SHP77 treated with DMSO at 0.1 percent for 48 hours (cell line): ENCODE measurements at regions not wholly inside any gene's neighbourhood (a gene's known extent, or its start where the extent isn't known, plus 50 kb on each side); places are given as distances from the start of the nearest gene placed in this dataset.
A peak's percentile ranks its signal among the peaks of the same experiment; 100 is the strongest.

ENCODE experiments used
- DNase-seq: peaks from one replicate; lab custom pipeline; 2025; lab: John Stamatoyannopoulos, UW

DNA sequence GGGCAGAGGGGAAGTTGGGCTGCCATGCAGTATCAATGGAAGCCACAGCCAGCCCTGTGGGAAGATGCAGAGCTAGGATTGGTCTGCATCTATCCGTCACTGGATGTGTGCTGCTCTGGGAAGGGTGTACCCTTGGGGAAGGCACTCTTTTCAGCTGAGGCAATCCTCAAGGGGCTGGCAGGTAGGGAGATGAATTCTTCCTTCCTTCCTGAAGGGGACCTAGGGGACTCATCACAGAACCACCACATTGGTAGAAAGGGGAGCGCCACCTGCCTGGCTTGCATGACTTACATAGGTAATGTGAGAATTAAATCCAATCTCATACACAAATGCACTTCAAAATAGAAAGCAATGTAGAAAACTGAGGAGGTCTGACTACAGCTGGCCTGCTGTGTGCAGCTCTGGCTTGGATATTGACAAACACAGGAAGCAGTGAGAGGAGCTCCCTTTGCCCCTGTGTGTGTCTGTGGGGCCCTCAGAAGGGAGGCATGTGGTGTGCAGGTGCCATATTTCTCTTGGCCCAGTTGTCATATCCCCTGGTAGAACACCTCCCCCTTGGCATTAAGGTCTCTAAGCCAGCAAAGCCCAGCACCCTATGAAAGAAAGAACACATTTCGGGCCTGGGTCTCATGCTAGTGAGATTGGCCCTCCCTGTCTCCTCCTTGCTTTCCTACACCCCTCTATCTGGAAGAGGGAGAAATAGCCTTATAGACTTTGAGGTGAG lies 260.3 kb upstream of the MOCS1 start:
- no peak for DNase-seq

DNA sequence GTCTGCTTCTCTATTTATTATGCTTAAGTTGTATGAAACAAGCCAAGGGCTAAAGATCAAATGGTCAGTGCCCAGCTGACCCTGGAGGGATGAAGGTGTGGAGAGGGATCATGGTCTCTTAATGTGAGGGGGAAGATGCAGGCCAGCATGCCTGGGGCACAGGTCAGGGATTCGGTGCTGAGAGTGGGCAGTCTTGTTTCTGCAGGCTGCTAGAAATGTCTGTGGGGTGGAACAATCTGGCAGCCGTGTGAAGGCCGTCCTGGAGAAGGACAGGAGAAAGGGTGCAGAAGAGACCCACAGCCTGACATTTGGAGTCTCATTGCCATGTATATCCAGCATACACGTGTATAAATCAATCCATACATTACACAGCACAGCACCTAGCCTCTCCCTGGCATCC lies 258.3 kb upstream of the MOCS1 start:
- no peak for DNase-seq

DNA sequence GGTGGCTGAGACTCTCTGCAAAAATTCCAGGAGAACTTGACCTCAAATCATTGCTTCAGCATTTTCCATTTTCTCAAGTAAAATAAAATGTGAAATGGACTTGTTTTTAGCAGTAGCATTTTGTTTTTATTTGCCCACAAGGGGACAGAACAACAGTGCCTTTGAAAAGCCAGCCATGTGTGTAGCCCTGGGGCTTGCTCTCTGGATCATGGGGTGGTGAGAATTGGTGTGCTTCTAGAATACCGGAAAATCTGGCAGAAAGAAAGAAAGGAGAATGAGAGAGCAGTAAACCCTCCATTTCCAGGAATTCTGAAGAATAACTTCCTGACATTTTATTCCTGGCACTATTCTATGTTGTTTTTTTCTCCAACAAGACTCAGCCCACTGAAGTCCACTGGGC lies 254.7 kb upstream of the MOCS1 start:
- no peak for DNase-seq

DNA sequence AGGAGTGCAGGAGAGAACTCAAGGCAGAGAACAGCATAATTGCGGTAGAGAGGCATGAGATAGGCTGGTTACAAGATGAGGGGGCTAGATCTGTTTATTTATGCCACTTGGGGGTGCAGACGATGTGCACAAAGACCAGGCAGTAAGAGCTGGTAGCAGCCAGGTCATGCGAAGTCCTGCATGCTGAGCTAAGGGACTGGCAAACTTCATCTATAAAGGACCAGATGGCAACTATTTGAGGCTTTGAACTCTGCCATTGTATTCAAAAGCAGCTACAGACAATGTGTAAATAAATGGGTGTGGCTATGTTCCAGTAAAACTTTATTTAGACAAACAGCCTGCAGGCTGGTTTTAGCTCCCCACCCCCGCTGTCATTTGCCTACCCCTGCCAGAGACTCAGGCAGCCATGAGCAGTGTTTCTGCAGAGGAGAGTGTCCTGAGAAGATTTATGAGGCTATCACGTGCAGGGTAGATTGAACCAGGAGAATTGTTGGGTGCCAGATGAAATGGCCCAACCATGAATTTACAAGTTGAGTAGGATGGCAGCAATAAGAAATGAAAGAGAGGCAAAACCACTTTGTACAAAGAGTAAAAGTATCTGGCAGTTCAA lies 253.4 kb upstream of the MOCS1 start:
- no peak for DNase-seq

DNA sequence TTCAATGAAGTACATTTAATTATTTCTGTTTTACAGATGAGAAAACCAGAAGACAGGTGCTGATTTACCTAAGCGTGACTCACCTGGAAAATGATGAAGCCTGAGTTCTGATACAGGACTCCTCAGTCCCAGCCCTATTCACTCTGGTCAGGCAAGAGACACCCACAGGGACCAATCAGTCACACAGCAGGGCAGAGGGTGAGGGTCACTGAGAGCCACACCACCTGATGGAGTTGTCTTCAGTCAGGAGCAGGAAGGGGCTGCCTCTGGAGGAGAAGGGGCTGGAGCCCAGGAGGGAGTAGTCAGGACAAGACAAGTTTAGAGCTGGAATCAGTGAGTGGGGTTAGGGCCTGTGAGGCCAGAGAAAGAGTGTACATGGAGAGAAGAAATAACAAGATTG lies 251.2 kb upstream of the MOCS1 start:
- DNase-seq: no peak

DNA sequence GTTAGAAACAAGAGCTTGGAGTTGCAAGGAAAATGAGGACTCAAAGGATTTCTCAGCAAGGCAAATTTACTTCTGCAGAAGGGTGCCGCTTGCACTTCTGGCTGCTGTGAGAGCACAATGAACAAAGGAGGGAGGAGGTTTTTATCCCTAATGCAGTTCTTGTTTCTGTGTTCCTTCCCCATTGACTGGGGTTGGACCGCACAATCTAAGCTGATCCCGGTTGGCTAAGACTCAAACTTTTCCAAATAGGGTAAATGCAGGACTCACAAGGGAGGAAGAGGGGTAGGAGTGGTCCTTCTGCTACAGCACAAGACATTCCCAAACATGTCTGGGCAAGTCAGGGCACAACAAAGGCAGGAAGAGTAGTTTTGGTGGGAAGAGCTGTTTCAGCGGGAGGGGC lies 249.6 kb upstream of the MOCS1 start:
- DNase-seq: no peak

DNA sequence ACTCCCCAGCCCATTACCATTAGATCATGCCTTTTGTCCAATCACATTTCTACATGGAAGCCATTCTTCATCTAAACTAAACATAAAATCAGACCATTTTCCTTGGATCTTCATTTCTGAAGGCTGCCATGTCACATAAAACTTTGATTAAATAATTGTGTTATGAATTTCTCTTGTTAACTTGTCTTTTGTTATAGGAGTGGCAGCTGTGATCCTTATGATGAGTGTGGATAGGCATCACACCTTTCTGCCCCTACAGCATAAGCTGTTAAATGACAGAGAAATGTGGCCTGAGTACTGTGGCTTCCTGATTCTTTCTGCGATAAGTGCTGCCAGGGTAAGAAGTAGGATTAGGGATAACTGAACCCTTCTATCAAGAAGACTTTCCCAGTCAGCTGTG lies 247.1 kb upstream of the MOCS1 start:
- no peak for DNase-seq

DNA sequence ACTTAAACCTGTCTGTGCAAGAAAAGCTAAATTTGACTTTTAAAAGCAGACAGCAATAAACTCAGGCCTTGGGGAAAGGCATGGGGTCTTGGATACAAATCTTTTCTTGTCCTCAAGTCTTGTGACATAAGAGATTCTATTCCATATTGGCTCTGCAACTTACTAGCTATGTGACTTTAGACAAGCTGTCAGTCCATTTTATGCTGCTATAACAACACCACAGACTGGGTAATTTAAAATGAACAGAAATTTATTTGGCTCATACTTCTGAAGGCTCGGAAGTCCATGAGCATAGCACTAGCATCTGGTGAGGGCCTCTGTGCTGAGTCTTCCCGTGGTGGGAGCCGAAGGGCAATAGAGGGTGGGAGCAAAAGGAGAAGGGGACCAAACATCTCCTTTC lies 246.0 kb upstream of the MOCS1 start:
- DNase-seq: no peak

DNA sequence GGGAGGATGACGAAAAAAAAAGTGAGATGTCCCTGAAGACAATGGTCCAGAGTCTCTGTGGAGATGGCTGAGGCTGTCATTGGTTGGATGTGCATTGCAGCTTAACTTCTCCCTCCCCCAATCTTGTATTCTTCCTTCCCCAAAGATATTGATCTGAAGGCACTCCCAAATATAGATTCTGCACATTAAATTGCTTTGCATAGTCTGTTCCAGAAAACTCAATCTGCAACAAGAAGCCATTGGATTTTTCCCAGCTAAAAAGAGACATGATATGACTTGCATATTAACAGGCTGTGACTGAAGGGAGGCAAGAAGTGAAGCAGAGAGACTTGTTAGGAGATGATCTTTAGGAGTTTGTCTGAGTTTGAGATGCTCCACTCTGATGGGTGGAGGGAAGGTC lies 245.2 kb upstream of the MOCS1 start:
- DNase-seq: no peak

DNA sequence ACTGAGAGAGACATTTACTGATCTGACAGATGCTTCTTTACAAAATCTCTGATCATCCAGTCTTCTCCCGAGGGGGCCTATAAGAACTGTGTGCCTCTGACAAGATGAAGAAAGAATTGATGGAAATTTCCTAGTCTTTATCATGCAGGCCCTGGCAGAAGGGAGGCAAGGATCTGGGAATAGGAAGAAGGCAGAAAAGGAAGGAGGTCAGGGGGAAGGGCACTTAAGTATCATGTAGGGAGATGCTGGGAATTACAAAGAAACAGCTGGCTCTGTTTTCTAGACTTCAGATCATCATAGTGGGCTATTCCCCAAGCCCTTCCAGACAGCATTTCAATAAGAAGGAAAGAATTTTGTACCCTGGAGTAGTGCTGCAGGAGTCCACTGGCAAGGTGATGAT lies 243.3 kb upstream of the MOCS1 start:
- no peak for DNase-seq

DNA sequence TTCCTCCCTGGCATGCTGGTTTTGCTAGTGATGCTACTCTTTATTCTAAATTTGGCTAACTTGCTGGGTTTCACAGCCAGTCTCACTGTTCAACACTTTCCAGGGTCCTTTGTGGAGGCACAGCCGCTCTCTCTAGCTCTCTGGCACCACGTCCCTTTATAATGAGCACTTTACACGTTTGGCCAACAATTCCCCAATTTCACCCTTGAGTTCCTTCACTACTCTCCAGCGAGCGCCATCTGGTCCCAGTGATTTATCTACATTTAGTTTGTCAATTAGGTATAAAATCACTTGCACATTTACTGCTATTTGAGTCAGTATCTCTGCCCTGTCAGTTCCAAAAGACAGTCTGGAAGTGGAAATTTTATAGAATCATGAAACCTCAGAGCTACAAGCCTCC lies 241.9 kb upstream of the MOCS1 start:
- DNase-seq: no peak

DNA sequence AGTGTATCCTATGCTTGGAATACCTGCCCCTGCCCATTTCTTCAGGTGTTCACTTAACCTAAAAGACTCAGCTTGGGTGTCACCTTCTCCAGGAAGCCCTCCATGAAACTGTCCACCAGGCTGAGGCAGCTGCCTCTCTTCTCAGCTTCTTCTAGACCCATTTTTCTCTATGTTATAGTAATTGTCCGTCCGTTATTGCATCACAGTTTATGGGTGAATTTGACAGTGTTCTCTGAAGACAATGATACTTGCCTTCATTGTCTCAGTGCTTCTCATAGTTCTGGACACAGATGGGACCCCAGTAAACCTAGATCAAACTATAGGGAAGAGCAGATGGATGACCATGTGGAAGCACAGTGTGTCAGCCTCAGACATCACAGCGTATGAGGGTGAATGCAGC lies 238.0 kb upstream of the MOCS1 start:
- DNase-seq: no peak

DNA sequence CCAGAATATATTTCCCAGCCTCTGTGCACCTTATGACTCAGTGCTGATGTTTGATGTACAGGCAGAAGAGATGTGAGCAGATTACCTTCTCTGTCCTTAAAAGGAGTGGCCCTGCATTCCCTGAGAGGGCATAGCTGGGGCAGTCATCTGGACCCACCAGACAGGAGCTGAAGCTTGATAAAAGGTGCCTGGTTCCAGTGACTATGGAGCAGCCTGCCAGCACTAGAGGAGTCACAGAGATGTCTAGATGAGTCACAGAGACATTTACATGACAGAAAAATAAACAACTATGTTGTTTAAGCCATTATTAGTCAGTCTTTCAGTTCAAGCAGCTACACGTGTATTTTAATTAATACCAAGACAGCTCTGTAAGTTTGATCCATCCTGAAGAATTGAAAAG lies 237.1 kb upstream of the MOCS1 start:
- DNase-seq: no peak

DNA sequence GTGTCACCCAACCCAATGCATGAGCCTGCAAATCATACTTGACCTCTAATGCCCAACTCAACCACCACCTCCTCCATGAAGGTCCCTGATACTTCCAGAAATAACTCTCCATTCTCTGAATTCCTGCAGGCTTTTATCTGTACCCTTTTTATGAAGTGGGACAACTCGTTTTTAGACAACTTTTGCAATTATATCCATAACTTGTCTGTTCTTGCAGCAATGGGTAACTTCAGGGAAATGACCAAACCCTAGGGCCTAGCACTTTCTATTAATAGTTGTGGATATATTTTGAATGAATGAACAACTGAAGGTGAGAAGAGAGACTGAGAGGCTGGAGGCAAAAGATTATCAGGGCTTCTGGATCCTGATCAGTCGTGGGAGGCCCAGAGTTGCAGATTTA lies 236.6 kb upstream of the MOCS1 start:
- no peak for DNase-seq

DNA sequence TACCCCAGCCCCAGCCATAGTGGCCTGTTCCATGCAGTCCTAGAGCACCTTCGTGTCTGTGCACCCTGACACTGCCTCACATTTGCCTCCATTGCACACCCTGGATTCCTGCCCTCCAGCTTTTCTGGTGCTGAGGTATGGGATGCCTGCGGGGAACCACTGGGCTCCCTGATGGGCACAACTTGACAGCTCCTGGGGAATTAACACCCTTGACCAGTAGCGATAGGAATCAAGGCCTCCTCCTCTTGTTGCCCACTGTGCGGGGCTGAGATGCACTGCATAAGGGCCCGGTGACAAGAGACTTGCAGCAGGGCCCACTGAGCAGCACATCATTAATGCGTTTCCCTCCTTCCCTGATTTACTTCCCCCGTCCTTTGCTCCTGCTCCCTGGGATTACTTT lies 235.6 kb upstream of the MOCS1 start:
- DNase-seq: no peak

DNA sequence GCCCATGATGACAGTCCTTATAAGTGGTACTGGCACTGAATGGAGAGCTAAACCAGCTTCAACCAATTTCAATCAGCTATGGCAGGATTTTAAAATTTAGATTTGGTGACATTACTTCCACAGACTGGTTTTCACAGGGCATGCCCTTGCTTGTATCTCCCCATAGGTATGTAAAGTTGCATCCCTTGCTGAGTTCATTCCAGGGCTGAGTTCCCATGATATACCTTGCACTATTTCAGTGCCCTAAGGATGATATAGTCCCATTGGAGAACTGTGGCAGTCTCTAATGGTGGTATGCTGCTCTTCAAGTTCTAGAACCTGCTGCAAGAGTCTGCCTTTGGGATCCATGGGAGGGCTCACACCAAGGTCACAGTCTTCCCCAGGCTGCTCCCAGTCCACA lies 232.7 kb upstream of the MOCS1 start:
- DNase-seq: no peak

DNA sequence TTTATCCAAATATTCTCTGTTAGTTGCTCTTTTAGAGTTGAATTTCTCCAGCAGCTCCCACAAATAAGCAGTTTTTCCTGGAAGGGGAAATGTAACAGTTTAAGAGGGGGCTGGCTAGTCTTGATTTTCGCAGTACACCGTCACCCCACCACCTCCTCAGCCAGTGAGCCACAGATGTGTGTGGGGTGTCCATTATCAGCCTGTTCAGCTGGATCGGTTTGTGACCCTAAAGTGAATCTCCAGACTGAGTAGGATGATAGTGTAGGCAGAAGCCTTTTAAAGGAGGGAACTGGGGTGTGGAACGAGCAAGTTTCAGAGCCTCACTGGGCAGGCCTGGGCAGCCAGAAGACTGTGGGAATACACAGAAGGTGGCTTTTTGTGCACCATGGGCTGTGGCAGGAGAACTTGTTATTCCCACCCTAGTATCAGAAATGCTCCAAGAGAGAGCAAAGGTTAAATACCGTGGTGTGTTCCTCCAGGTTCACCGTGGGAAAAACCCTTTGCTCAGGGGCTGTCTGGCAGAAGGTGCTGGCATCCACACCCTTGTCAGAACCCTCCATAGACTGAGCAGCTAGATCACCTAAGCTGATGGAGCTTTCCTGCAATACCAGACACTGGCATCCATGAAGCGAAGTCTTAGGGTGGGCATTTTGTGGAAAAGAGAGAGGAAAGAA lies 230.9 kb upstream of the MOCS1 start:
- DNase-seq: no peak

DNA sequence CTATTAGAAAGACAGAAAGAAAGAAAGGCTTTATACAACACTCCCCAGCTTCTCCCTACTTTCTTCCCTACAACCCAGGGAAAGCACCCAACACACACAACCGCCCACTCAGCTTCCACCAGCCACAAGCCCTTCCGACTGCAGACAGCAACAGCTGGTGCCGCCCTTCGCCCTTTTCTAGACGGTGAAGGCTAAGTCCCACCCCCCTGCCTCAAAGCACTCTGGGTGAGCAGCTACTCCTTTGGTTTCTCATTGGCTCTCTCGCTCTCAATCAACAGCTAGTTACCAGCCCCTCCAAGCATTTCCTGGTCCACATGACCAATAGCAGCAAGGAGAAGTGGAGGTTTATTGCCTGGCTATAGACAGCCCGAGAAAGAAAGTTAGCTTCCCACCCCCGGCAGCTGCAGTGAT lies 230.1 kb upstream of the MOCS1 start:
- DNase-seq: peak; percentile 79

DNA sequence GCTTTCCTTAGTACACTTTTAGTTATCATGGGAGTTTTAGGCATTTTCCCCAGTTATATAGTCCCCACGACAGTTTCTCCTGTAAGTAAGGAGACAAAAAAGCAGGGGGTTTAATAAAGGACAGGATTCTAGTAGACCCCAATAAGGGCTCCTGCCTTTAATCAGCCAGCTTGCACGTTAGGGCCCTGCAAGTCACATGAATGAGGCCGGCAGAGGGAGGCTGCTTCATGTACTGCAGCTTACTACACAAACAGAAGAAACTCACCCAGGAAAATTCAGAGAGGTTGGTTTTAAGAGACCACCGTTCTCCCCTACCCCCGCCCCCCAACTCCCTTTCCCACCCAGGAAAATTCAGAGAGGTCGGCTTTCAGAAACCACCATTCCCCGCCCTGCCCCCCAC lies 229.7 kb upstream of the MOCS1 start:
- DNase-seq: no peak

DNA sequence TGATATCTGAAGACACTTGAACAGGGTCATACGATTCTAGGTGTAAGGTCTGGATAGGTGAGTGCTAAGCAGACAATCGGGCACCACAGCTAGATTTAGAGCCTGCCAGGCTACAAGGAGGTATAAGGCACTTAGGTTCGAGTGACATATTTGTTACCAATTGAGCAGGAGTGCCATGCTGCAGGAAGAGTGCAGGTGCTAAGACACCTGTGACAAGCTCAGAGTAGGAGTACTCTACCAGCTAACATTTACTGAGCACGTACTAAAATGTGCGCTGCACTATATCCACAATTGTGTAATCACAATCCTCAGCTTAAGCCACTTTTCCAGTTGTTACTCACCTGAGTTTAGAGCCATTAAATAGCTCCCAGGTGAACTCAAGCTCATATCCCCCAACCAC lies 227.8 kb upstream of the MOCS1 start:
- DNase-seq: no peak

DNA sequence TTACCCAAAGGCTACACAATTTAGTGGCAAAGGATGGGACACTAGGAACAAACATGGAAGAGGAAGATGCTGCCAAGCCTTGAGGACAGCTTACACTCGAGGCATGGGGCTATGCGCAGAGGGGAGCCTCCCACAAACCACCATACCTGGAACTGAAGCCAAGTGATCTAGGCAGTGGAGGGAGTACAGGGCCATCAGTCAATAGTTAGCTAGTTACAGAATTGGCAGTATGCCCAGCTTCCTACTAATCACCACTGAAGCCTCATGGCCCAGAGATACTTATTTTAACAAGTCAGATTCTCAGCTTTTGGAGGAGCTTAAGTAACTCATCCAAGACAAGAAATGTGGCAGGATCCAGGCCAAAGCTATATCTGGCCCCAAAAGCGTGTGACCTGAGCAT lies 226.6 kb upstream of the MOCS1 start:
- DNase-seq: no peak

DNA sequence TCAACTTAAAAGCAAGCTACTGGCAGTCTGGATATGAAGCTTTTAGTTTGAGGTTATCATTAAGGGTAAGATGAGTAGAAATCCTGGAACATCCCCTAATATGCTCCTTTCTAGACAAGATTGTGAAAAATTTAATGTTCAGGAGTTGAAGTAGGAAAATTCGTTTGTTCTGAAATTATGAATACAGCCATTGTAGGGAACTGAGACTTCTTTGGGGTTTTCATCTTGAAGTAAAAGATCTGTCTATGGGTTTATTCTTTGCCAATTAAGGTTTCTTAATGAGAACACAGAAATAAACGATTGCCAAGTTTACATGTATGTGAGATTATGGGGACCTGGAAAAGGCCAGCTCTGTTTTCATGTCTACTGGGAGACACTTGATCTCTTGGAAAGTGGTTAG lies 225.6 kb upstream of the MOCS1 start:
- DNase-seq: no peak

DNA sequence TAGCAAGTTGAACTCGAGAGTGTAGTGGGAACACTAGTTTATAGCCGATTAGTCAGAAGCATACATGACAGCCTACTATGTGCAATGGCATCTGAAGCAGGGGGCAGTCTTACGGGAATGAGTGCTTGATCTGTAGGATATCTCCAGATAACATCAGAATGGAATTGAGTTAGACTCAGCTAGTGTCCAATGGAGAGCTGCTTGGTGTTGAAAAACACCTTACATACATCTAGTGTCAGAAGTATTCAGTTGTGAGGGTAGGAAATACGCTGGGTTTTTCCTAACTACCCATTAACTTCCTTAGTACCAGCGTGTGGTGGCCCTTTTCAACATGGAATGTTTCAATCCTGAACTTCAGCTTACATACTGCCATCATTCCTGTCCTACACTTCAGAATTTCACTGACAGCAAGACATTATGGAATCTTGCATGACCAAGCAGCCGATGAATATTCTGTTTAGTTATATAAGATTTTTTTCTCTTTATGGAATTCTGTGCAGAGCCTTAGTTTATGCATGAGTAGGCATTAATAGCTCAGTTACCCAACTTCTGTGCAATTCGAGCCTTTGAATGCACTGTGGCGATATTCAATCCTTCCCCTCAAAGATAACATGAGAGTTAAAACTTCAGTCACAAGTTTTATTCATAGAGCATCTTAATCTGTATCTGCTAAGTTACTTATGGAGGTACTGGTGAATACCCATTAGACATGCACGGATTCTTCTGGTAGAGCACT lies 218.6 kb upstream of the MOCS1 start:
- no peak for DNase-seq
